ENCODE measurements at regions not wholly inside any gene's neighbourhood (a gene's known extent, or its start where the extent isn't known, plus 50 kb on each side); places are given as distances from the start of the nearest gene placed in this dataset.

DNA sequence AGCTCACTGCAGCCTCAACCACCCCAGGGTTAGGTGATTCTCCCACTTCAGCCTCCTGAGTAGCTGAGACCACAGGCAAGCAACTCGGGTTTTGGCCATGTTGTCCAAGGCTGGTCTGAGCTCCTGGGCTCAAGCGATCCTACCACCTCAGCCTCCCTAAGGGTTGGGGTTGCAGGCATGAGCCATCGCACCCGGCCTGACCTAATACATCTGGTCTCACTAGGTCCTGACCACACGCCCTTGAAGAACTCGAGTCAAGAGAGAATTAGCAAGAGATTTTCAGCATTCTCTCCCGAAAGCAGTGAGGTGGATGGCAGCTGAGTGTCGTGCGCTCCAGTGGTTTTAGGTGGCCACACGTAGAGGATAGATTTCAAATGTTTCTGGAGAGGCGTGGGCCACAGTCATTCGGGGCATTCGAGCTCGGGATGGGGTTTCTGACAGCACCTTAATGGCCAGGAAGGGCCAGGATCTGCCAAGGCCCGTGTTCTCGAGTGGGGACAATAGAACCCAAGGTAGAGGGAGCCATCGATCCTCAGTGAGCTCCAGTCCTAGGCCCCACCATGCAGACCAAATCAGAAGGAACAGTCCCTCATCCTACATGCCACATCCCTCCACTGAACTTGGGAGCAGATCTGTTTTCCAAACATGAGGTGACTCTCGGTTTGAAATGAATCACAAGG, 193.1 kb downstream of the ALG10 start:
- Histone ChIP-seq H3K36me3 (no peaks in the 10 kb centered on the region), H3K27me3 (peaks cover 0 to 3% of the 10 kb centered on the region in 2 donors), H3K4me1 (peaks cover 0 to 9% (median 0%) of the 10 kb centered on the region in 4 donors), H3K27ac (no peak overlapping the region), H3K9me3 (no peaks in the 10 kb centered on the region), H3K4me3 (no peak overlapping the region)
- TF ChIP-seq EP300 (IDR thresholded peaks at IDR 0.05) = no peak
- TF ChIP-seq POLR2A (IDR thresholded peaks at IDR 0.05) = no peak
- no peak for TF ChIP-seq CTCF (IDR thresholded peaks at IDR 0.05)
- 84 to 87% methylated on average over 17 to 18 of the region's 18 CpGs for WGBS, 2 donors
- DNase-seq (ENCODE audit: low spot score in 2 of 2) = no peak

GRCh38 chr12:34215893-34216285, 193.6 kb downstream of the ALG10 start:
- peaks cover 0 to 9% (median 0%) of the 10 kb centered on the region in 4 donors for H3K4me1 ChIP-seq
- no peak for TF ChIP-seq POLR2A (IDR thresholded peaks at IDR 0.05)
- no peak for TF ChIP-seq CTCF (IDR thresholded peaks at IDR 0.05)
- no peak for TF ChIP-seq EP300 (IDR thresholded peaks at IDR 0.05)
- peaks cover 0 to 3% of the 10 kb centered on the region in 2 donors for H3K27me3 ChIP-seq
- 91 to 94% methylated on average over 12 of the region's 12 CpGs for WGBS, 2 donors
- no peak overlapping the region for H3K4me3 ChIP-seq
- no peaks in the 10 kb centered on the region for H3K9me3 ChIP-seq
- no peak for DNase-seq (ENCODE audit: low spot score in 2 of 2)
- no peak overlapping the region for H3K27ac ChIP-seq
- H3K36me3 ChIP-seq = no peaks in the 10 kb centered on the region

- TF ChIP-seq CTCF (IDR thresholded peaks at IDR 0.05) (no peak), POLR2A (IDR thresholded peaks at IDR 0.05) (no peak)
- no peak overlapping the region for H3K27ac ChIP-seq
- no peak overlapping the region for H3K4me3 ChIP-seq
- no peak for DNase-seq (ENCODE audit: low spot score in 2 of 2)
- no peaks in the 10 kb centered on the region for H3K36me3 ChIP-seq
- H3K9me3 ChIP-seq = no peaks in the 10 kb centered on the region
- H3K4me1 ChIP-seq = peaks cover 0 to 9% (median 0%) of the 10 kb centered on the region in 4 donors
- 82% methylated on average over 14 of the region's 14 CpGs for whole genome bisulfite sequencing, 2 donors
- H3K27me3 ChIP-seq = peaks cover 0 to 3% of the 10 kb centered on the region in 2 donors
These were observed 195.4 kb downstream of the ALG10 start for GRCh38 chr12:34217660-34218059.

GRCh38 chr12:34218193-34219045, 196.1 kb downstream of the ALG10 start:
- DNase-seq (ENCODE audit: low spot score in 2 of 2) = peak; percentile 34 to 75
- TF ChIP-seq CTCF (IDR thresholded peaks at IDR 0.05) (peak; percentile 61 to 91 (median 82)), POLR2A (IDR thresholded peaks at IDR 0.05) (no peak)
- peaks cover 0 to 9% (median 0%) of the 10 kb centered on the region in 4 donors for H3K4me1 ChIP-seq
- H3K4me3 ChIP-seq = peak overlapping the region in 2 of 4 donors; percentile 26 to 47
- peaks cover 0 to 3% of the 10 kb centered on the region in 2 donors for H3K27me3 ChIP-seq
- H3K27ac ChIP-seq = no peak overlapping the region
- no peaks in the 10 kb centered on the region for H3K9me3 ChIP-seq
- no peaks in the 10 kb centered on the region for H3K36me3 ChIP-seq
- WGBS, 2 donors = 23 to 32% methylated on average over 36 to 39 of the region's 39 CpGs
